ENCODE measurements at regions not wholly inside any gene's neighbourhood (a gene's known extent, or its start where the extent isn't known, plus 50 kb on each side); places are given as distances from the start of the nearest gene placed in this dataset.
A peak's percentile ranks its signal among the peaks of the same experiment; 100 is the strongest.
"Not testable (repeated sequence)": the region's sequence is repeated elsewhere in the genome, so short reads cannot be mapped to it uniquely, and the experiment has no call there.

- not testable (repeated sequence) for FAIRE-seq; DNase-seq (ENCODE audit: low read depth); H3K4me3 ChIP-seq (ENCODE audit: low read depth, low read length); H3K36me3 ChIP-seq (ENCODE audit: control insufficient read depth, insufficient read depth, low read length); H3K27me3 ChIP-seq (ENCODE audit: control insufficient read depth, insufficient read depth, low read length)
These were observed 63.5 kb downstream of the UNC93B1 start for GRCh38 chr11:67940440-67940839.

DNA sequence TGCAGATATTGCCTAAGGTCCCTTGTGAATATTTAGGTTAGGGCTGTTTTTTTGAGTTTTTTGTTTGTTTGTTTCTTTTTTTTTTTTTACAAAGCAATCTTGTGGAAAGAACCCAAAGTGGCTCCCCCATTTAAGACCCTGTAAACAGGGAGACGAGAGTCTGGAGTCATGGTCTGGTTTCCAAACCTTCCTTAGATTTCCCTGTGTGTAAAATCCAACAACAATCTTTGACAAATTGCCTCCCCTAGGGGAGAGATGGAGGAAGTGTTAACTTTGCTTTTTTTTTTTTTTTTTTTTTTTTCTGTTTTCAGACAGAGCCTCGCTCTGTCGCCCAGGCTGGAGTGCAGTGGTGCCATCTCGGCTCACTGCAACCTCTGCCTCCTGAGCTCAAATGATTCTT is 64.9 kb downstream of the UNC93B1 start:
- DNase-seq (ENCODE audit: low read depth); FAIRE-seq; H3K27me3 ChIP-seq (ENCODE audit: control insufficient read depth, insufficient read depth, low read length); H3K4me3 ChIP-seq (ENCODE audit: low read depth, low read length); H3K36me3 ChIP-seq (ENCODE audit: control insufficient read depth, insufficient read depth, low read length): not testable (repeated sequence)

- FAIRE-seq; H3K4me3 ChIP-seq (ENCODE audit: low read depth, low read length); H3K27me3 ChIP-seq (ENCODE audit: control insufficient read depth, insufficient read depth, low read length); H3K36me3 ChIP-seq (ENCODE audit: control insufficient read depth, insufficient read depth, low read length); DNase-seq (ENCODE audit: low read depth): not testable (repeated sequence)
These were observed 65.5 kb downstream of the UNC93B1 start for GRCh38 chr11:67938371-67938770.

DNA sequence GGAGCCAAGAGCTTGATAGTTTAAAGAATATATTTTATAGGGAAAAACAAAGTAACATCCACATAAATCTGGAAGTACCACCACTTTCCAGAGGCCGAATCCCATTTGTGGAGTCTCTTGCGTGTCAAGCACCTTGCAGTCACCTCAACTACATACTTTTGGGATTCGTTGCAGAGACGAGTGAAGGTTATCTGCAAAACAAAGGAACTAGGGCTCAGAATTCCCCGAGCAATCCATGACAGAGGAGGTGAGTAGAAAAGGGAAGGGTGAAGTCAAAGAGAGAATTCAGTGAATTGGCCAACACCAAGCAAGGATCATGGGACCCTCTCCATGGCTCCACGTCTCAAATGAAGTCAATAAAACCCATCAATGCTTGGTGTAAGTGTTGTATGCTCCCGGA is 80.3 kb downstream of the UNC93B1 start:
- H3K27me3 ChIP-seq (ENCODE audit: control insufficient read depth, insufficient read depth, low read length); FAIRE-seq; DNase-seq (ENCODE audit: low read depth): not testable (repeated sequence)

GRCh38 chr11:67920546-67920945 is 83.4 kb downstream of the UNC93B1 start:
- H3K4me3 ChIP-seq (ENCODE audit: low read depth, low read length); FAIRE-seq; H3K27me3 ChIP-seq (ENCODE audit: control insufficient read depth, insufficient read depth, low read length); DNase-seq (ENCODE audit: low read depth); H3K36me3 ChIP-seq (ENCODE audit: control insufficient read depth, insufficient read depth, low read length): not testable (repeated sequence)

More for the DNA sequence above, 80.3 kb downstream of the UNC93B1 start:
- H3K4me3 ChIP-seq (ENCODE audit: low read depth, low read length); H3K36me3 ChIP-seq (ENCODE audit: control insufficient read depth, insufficient read depth, low read length): not testable (repeated sequence)

GRCh38 chr11:67912184-67912583 is 91.7 kb downstream of the UNC93B1 start:
- H3K4me3 ChIP-seq (ENCODE audit: low read depth, low read length); FAIRE-seq; H3K27me3 ChIP-seq (ENCODE audit: control insufficient read depth, insufficient read depth, low read length); H3K36me3 ChIP-seq (ENCODE audit: control insufficient read depth, insufficient read depth, low read length); DNase-seq (ENCODE audit: low read depth): not testable (repeated sequence)

- DNase-seq (ENCODE audit: low read depth); H3K4me3 ChIP-seq (ENCODE audit: low read depth, low read length); FAIRE-seq; H3K27me3 ChIP-seq (ENCODE audit: control insufficient read depth, insufficient read depth, low read length); H3K36me3 ChIP-seq (ENCODE audit: control insufficient read depth, insufficient read depth, low read length): not testable (repeated sequence)
These were observed 92.7 kb downstream of the UNC93B1 start for GRCh38 chr11:67911211-67911610.

DNA sequence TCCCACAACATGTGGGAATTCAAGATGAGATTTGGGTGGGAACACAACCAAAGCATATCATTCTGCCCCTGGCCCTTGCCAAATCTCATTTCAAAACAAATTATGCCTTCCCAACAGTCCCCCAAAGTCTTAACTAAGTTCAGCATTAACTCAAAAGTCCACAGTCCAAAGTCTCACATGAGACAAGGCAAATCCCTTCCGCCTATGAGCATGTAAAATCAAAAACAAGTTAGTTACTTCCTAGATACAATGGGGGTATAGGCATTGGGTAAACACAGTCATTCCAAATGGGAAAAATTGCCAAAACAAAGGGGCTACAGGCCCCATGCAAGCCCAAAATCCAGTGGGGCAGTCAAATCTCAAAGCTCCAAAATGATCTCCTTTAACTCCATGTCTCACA is 93.1 kb downstream of the UNC93B1 start:
- not testable (repeated sequence) for H3K27me3 ChIP-seq (ENCODE audit: control insufficient read depth, insufficient read depth, low read length); DNase-seq (ENCODE audit: low read depth); H3K36me3 ChIP-seq (ENCODE audit: control insufficient read depth, insufficient read depth, low read length); FAIRE-seq; H3K4me3 ChIP-seq (ENCODE audit: low read depth, low read length)

DNA sequence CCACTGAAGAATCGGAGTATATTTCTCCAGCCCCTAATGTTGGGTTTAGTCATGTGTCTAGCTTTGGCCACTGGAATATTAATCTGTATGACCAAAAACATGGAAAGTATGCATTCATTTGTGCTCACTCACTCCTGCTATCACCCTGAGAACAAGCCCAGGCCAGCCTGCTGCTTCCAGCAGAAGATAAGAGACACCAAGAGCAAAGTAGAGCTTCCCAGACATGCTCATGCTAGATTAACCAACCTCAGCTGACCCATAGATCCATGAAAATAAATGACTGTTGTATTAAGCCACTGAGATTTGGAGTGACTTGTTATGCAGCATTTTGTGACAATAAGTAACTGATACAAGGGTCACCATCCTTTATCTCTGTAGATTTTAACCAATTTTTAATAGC is 96.9 kb downstream of the UNC93B1 start:
- not testable (repeated sequence) for FAIRE-seq; H3K36me3 ChIP-seq (ENCODE audit: control insufficient read depth, insufficient read depth, low read length); H3K27me3 ChIP-seq (ENCODE audit: control insufficient read depth, insufficient read depth, low read length); H3K4me3 ChIP-seq (ENCODE audit: low read depth, low read length)
- DNase-seq (ENCODE audit: low read depth): peak; percentile 69

DNA sequence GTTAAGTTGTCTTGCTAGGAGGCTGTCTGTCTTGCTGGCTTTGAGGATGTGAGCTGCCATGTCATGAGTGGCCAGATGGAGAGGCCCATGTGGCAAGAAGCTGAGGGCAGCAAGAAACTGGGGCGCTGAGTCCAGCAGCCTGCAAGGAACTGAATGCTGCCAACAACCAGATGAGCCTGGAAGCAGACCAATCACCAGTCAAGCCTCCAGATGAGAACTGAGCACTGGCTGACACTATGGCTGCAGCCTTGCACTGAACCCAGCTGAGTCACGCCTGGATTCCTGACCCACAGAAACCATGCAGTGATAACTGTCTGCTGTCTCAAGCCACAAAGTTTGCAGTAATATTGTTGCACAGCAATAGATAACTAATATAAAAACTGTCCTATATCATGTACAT is 104.4 kb downstream of the UNC93B1 start:
- not testable (repeated sequence) for H3K4me3 ChIP-seq (ENCODE audit: low read depth, low read length); H3K27me3 ChIP-seq (ENCODE audit: control insufficient read depth, insufficient read depth, low read length); H3K36me3 ChIP-seq (ENCODE audit: control insufficient read depth, insufficient read depth, low read length); FAIRE-seq
- peak; percentile 4 for DNase-seq (ENCODE audit: low read depth)

GRCh38 chr11:67893487-67893886 is 110.4 kb downstream of the UNC93B1 start:
- not testable (repeated sequence) for FAIRE-seq; H3K27me3 ChIP-seq (ENCODE audit: control insufficient read depth, insufficient read depth, low read length); DNase-seq (ENCODE audit: low read depth); H3K4me3 ChIP-seq (ENCODE audit: low read depth, low read length); H3K36me3 ChIP-seq (ENCODE audit: control insufficient read depth, insufficient read depth, low read length)

GRCh38 chr11:67889646-67890045 is 114.3 kb downstream of the UNC93B1 start:
- FAIRE-seq: not testable (repeated sequence)

DNA sequence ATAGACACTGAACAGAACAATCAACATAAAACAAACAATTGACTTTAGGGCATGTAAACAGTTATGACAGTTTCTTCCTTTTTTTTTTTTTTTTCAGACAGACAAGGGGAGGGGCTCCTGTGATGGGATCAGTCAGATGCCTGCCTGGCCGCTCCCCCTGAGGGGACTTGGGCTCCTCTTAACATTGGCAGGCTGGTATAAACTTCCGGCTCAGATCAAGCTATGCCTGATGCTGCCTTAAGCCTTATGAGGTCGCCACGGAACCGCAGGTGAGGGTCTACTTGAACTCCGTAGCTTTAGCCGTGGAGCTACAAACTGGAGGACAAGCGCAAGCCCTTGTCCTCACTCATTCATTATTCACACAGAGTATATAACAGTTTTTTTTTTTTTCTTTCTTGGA is 115.8 kb downstream of the UNC93B1 start:
- H3K36me3 ChIP-seq (ENCODE audit: control insufficient read depth, insufficient read depth, low read length); H3K27me3 ChIP-seq (ENCODE audit: control insufficient read depth, insufficient read depth, low read length); FAIRE-seq; H3K4me3 ChIP-seq (ENCODE audit: low read depth, low read length); DNase-seq (ENCODE audit: low read depth): not testable (repeated sequence)

More at GRCh38 chr11:67889646-67890045, 114.3 kb downstream of the UNC93B1 start:
- H3K27me3 ChIP-seq (ENCODE audit: control insufficient read depth, insufficient read depth, low read length); DNase-seq (ENCODE audit: low read depth); H3K36me3 ChIP-seq (ENCODE audit: control insufficient read depth, insufficient read depth, low read length); H3K4me3 ChIP-seq (ENCODE audit: low read depth, low read length): not testable (repeated sequence)

DNA sequence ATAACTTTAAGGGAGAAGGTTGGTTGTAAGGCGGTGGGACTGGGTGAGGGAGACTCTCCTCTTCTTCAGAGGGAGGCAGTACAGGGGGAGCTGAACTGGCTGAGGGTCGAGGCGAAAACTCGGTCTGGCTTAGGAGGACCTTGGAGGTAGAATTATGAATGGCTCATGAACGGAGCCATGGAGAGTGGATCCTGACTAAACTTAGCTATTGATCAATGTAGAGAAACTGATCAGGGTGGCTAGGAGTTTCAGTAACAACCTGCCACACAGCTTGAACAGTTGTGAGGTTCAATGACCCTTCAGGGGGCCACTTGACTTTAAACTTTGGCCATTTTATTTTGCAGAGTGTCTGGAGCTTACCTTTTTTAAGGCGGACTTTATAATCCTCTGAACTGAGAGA is 117.2 kb downstream of the UNC93B1 start:
- H3K27me3 ChIP-seq (ENCODE audit: control insufficient read depth, insufficient read depth, low read length); H3K36me3 ChIP-seq (ENCODE audit: control insufficient read depth, insufficient read depth, low read length); H3K4me3 ChIP-seq (ENCODE audit: low read depth, low read length); FAIRE-seq; DNase-seq (ENCODE audit: low read depth): not testable (repeated sequence)

- DNase-seq (ENCODE audit: low read depth); H3K36me3 ChIP-seq (ENCODE audit: control insufficient read depth, insufficient read depth, low read length); H3K4me3 ChIP-seq (ENCODE audit: low read depth, low read length); H3K27me3 ChIP-seq (ENCODE audit: control insufficient read depth, insufficient read depth, low read length); FAIRE-seq: not testable (repeated sequence)
These were observed 117.7 kb downstream of the UNC93B1 start for GRCh38 chr11:67886207-67886606.

- not testable (repeated sequence) for H3K4me3 ChIP-seq (ENCODE audit: low read depth, low read length); FAIRE-seq; H3K36me3 ChIP-seq (ENCODE audit: control insufficient read depth, insufficient read depth, low read length)
These were observed 118.3 kb downstream of the UNC93B1 start for GRCh38 chr11:67885574-67885973.

More at GRCh38 chr11:67885574-67885973, 118.3 kb downstream of the UNC93B1 start:
- not testable (repeated sequence) for DNase-seq (ENCODE audit: low read depth); H3K27me3 ChIP-seq (ENCODE audit: control insufficient read depth, insufficient read depth, low read length)
